NOMO-1 (cell line): ENCODE measurements at regions not wholly inside any gene's neighbourhood (a gene's known extent, or its start where the extent isn't known, plus 50 kb on each side); places are given as distances from the start of the nearest gene placed in this dataset.

Source experiments
- DNase-seq, 2 experiments: peaks; one replicate each; lab custom pipeline; 2025; ENCODE audit not compliant: unreplicated experiment in 2 of 2; lab: John Stamatoyannopoulos, UW

GRCh38 chr5:74179701-74180100 is 460.8 kb downstream of the ENC1 start:
- no peak for DNase-seq

DNA sequence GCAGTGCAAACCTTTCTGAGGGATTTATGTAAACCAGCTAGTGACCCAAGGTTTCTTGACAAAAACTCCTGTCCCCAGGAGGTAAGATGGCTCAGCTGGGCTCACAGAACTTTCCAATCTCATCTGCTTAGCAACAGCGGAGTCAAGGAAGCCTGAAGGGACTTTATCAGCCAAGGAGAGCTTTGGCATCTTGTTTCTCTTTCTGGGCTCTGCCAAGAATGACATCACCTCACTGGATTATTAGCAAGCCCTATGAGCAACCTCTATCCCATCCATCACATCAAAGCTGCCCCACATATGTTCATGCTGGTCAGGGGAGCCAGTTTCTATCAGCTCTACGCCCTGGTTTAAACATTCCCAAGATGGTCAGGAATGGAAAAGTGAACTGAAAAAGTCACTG is 461.3 kb downstream of the ENC1 start:
- no peak for DNase-seq

GRCh38 chr5:74177961-74178360 is 462.6 kb downstream of the ENC1 start:
- DNase-seq = no peak

GRCh38 chr5:74174366-74174765 is 466.2 kb downstream of the ENC1 start:
- no peak for DNase-seq

DNA sequence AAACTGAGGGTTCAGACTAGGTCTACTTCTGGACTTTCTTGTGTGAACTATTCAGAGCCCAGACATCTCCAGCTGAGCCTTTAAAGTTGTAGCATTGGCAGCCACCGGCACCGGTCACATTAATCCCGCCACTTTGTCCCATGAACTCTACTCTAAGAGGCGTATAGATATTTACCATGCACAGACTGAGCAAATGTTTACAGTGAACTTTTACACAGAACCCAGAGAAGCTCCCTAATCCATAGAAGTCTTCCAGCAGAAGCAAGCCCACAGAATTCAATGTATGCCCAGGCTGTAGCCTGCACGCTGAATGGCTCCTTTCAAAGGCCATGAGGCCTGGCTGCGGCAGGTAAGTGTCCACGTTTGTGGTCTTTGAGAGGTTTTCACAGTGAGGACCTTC is 466.9 kb downstream of the ENC1 start:
- no peak for DNase-seq

DNA sequence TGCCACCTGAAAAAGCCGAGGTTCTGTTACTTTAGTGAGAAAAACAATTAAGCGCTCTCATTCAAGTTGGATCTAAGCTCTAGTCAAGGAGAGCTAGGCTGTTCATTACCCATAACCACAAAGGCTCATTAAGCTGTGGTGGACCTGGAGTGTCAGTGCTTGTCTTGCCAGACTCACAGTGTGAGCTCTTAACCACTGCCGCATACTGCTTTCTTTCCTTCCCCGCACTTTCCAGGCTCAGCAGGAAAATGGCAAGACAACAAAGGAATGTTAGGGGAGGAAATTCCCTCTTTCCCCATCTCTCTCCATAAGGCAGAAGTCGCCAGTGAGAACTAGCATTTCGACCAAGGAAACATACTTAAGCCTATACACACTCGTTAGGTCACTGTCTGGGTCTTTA is 467.3 kb downstream of the ENC1 start:
- no peak for DNase-seq

GRCh38 chr5:74169701-74170100 is 470.8 kb downstream of the ENC1 start:
- no peak for DNase-seq

- no peak for DNase-seq
Measured at GRCh38 chr5:74167930-74168315, 472.6 kb downstream of the ENC1 start.

DNA sequence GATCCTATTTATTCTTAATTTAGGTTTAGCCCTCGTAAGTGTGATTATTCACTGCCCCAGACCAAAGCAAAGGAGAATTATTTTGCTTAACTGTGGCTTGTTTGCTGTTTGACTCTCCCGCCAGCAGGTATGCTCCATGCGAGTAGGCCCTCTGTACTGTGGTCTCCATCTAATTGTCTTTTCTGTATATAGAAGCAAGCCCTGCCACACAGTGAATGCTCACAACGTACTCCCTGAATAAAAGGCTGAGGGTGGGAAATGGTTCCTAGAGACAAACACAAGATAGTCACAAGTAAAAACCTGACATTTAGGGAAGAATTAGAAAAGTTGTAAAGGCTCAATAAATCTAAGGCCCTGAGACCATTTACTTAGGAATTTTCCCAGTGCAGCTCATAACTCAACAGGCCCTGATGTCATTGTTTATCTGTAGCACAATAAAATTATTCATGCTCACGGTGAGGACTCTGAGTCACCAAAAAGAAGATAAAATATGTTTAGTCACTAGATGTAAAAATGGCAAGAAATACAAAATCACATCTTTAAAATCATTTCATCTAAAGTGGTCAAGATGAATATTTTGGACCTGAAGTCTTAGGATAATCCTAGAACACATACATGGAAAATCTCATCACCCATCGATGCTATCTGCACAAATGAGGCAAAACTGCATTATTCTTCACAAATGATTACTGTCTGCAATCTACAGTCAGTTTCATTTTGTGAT is 473.2 kb downstream of the ENC1 start:
- DNase-seq = no peak

DNA sequence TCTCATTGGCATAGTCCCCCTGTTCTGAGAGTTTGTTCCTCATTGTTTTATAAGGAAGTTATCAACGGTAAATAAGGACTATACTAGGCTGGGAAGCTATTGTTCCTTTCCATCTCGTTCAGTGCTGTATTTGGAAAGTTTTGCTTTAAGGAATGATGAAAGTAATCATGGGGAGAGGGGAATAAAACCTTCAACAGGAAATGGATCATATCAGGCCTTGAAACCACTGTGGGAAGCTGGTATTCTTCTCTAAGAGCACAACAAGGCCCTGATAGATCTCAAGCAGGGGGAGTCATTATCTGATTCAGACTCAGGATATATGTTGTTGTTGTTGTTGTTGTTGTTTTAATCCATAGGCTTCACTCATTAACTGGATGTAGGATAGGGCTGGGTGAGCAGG is 474.5 kb downstream of the ENC1 start:
- DNase-seq = no peak

DNA sequence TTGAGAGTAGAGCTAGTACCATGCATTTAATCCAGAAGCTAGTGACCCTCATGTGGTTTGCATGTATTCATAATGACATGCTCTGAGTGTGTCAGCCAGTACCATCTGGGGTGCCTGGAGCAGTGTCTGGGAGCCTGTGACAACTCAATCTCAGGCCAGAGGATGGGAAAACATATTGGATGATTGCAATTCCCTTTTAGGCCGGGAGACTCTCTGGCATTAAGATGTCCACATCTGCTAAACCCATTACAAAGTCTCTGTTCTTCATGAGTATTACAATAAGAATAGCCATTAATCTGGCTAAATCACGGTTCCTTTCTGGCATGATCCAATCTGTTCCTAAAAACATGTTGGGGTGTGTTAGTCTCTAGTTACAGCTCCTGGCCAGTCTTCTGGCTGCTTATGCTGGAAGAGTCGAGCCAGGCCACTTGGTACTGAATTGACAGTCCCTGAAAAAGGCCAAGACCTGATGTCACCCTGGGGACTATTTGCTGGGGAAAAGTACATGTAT is 475.7 kb downstream of the ENC1 start:
- DNase-seq = no peak

- no peak for DNase-seq
Measured at GRCh38 chr5:74162524-74162923, 478.0 kb downstream of the ENC1 start.

- DNase-seq = no peak
Measured at GRCh38 chr5:74161170-74161569, 479.4 kb downstream of the ENC1 start.

DNA sequence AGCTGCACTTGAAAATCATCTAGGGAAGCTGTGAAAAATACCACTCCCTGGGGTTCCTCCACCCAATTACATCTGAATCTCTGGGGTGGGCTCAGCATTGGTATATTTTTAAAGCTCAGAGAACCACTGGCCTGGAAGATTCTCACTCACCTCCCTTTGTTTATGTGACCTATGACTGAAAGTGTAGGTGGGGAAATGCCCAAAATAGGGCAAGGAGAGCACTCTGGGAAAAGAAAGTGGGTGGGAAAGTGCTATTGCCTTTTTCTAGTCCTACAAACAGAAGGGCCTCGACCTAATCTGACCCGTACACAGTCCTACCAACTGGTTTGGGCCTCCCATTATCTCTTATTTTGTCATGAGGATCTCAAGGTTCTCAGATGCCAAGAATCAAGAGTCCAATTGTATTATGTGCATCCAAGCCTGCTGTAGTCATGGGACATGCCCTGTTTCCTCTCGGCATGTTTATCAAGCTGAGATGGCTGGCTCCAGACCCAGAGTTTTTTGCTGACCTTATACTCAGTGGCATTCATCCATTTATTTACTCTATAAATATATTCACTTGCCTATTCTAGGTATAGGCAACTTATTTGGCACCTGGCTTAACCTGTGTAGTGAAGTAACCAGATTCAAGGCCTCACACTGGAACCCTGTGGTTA is 483.7 kb downstream of the ENC1 start:
- DNase-seq = no peak

- DNase-seq = no peak
Measured at GRCh38 chr5:74155501-74155900, 485.0 kb downstream of the ENC1 start.

GRCh38 chr5:74154526-74154925 is 486.0 kb downstream of the ENC1 start:
- no peak for DNase-seq

GRCh38 chr5:74153255-74153790 is 487.2 kb downstream of the ENC1 start:
- no peak for DNase-seq

- no peak for DNase-seq
Measured at GRCh38 chr5:74152625-74153254, 487.8 kb downstream of the ENC1 start.

DNA sequence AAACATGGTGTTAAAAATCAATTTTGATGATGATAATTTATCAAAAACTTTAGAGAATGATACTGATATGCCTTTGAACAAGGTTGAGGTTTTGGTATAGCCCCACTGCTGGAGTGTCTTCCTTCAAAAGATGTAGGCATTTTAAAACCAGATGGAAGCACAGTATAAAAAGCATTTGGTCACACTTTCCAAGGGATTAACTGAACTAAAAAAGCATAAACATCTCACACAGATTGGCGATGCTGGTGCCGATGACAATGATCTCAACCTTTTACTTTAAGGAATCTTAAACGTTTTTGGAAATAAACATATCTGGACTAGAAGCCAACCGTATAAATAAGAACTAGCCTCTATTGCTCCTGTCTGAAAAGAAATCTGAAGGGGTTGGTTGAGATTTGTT is 488.4 kb downstream of the ENC1 start:
- no peak for DNase-seq

DNA sequence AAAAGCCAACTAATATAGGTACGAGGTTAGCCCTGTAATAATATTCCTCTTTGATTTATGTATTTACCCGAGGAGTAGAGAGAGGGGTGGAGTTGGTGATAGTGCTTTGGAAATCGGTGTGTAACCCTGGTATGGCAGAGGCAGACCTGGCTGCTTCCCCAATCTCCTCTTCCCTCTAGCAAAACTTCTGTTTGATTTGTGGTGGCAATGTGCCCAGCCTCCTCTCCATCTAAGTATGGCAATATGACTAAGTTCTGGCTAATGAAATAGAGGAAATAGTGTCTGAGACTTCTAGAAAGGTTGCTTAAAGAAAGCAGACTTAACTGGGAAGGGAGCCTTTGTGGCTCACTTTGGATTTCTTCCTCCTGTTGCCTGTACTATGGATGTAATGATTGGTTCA is 491.1 kb downstream of the ENC1 start:
- peak; percentile 69 to 87 for DNase-seq

- no peak for DNase-seq
Measured at GRCh38 chr5:74148321-74148720, 492.2 kb downstream of the ENC1 start.

- DNase-seq = no peak
Measured at GRCh38 chr5:74146796-74147195, 493.7 kb downstream of the ENC1 start.
